IMR-90 (cell line): ENCODE measurements at regions not wholly inside any gene's neighbourhood (a gene's known extent, or its start where the extent isn't known, plus 50 kb on each side); places are given as distances from the start of the nearest gene placed in this dataset.

ENCODE experiments used
- ATAC-seq: fragments of 200-7000 bp; cut with Tn5 transposase; 2 replicates; pipeline ENCODE4 v1.9.1; 2020; ENCODE audit warnings: low read depth, mild to moderate bottlenecking, moderate library complexity
- BruUV-seq: library from RNA; stranded (reverse); fragments of 400-500 nt; replicated peaks from 2 replicates; lab custom pipeline; 2021; lab: Mats Ljungman, UMichigan
- CTCF ChIA-PET: fragments of 300-600 bp; formaldehyde crosslinking; extraction: SDS; loops from one replicate; lab custom pipeline; 2021; ENCODE audit warnings: antibody characterized with exemption; lab: Yijun Ruan, JAX
- POLR2A ChIA-PET: fragments of 300-600 bp; sonication (Branson Sonifier 250); formaldehyde crosslinking; loops from one replicate; lab custom pipeline; 2022; ENCODE audit warnings: antibody characterized with exemption; ENCODE audit not compliant: unreplicated experiment; lab: Charles Lee
- DNase-seq: peaks from one replicate; pipeline ENCODE4 v3.0.0; 2013
- H2AFZ ChIP-seq: replicated peaks from 2 replicates; pipeline ENCODE3; 2013; ENCODE audit warnings: low read length, mild to moderate bottlenecking; ENCODE audit not compliant: poor library complexity
- H2AK5ac ChIP-seq: 2 replicates; pipeline ENCODE4 v1.6.1; 2013; ENCODE audit warnings: low read depth, low read length, inconsistent platforms
- H2AK9ac ChIP-seq: replicated peaks from 2 replicates; pipeline ENCODE3; 2013; ENCODE audit warnings: mild to moderate bottlenecking, low read depth, low read length, moderate library complexity; ENCODE audit not compliant: poor library complexity
- H2BK120ac ChIP-seq: 2 replicates; pipeline ENCODE4 v1.6.1; 2013; ENCODE audit warnings: low read depth, low read length, inconsistent platforms
- H2BK15ac ChIP-seq: 3 replicates; pipeline ENCODE4 v1.6.1; 2013; ENCODE audit warnings: low read depth, low read length, inconsistent platforms
- H2BK20ac ChIP-seq: 2 replicates; pipeline ENCODE4 v1.6.1; 2013; ENCODE audit warnings: low read depth, mild to moderate bottlenecking, inconsistent platforms, low read length, moderate library complexity
- H2BK5ac ChIP-seq: 2 replicates; pipeline ENCODE4 v1.6.1; 2013; ENCODE audit warnings: mild to moderate bottlenecking, low read depth, low read length, inconsistent platforms; ENCODE audit not compliant: poor library complexity, severe bottlenecking
- H3K14ac ChIP-seq: replicated peaks from 2 replicates; pipeline ENCODE4 v1.6.1; 2013; ENCODE audit warnings: low read depth, low read length, inconsistent platforms
- H3K18ac ChIP-seq: 2 replicates; pipeline ENCODE4 v1.6.1; 2013; ENCODE audit warnings: low read depth, low read length, control low read depth
- H3K23ac ChIP-seq: 2 replicates; pipeline ENCODE4 v1.6.1; 2013; ENCODE audit warnings: low read depth, low read length, inconsistent platforms
- H3K27ac ChIP-seq: 2 replicates; pipeline ENCODE4 v1.5.1; 2013; ENCODE audit warnings: mild to moderate bottlenecking, control low read depth, low read length; ENCODE audit not compliant: insufficient read depth
- H3K27me3 ChIP-seq: 2 replicates; pipeline ENCODE4 v1.6.1; 2013; ENCODE audit warnings: low read length; ENCODE audit not compliant: control insufficient read depth, insufficient read depth
- H3K36me3 ChIP-seq: 2 replicates; pipeline ENCODE4 v1.6.1; 2013; ENCODE audit warnings: low read length, mixed read lengths; ENCODE audit not compliant: control insufficient read depth, insufficient read depth
- H3K4ac ChIP-seq: 2 replicates; pipeline ENCODE4 v1.6.1; 2013; ENCODE audit warnings: low read depth, low read length, inconsistent platforms
- H3K4me1 ChIP-seq: 2 replicates; pipeline ENCODE4 v1.6.1; 2013; ENCODE audit warnings: low read length, mixed read lengths; ENCODE audit not compliant: control insufficient read depth, insufficient read depth
- H3K4me2 ChIP-seq: 2 replicates; pipeline ENCODE4 v1.6.1; 2013; ENCODE audit warnings: low read depth, mild to moderate bottlenecking, control low read depth, low read length, moderate library complexity
- H3K4me3 ChIP-seq: 2 replicates; pipeline ENCODE4 v1.5.1; 2013; ENCODE audit warnings: low read depth, mild to moderate bottlenecking, control low read depth, low read length, moderate library complexity; ENCODE audit not compliant: insufficient read depth
- H3K56ac ChIP-seq: 2 replicates; pipeline ENCODE4 v1.6.1; 2013; ENCODE audit warnings: low read length, inconsistent platforms; ENCODE audit not compliant: insufficient read depth; ENCODE audit errors: extremely low read depth
- H3K79me1 ChIP-seq, 2 experiments: 2 replicates each; pipeline ENCODE4 v1.6.1; 2013; ENCODE audit warnings: low read length in 2 of 2, inconsistent platforms in 1 of 2, low read depth in 1 of 2
- H3K9ac ChIP-seq: 2 replicates; pipeline ENCODE4 v1.6.1; 2013; ENCODE audit warnings: low read depth, low read length, control low read depth
- H3K9me1 ChIP-seq: 2 replicates; pipeline ENCODE4 v1.6.1; 2013; ENCODE audit warnings: low read length, inconsistent platforms; ENCODE audit not compliant: insufficient read depth
- H3K9me3 ChIP-seq: 2 replicates; pipeline ENCODE4 v1.6.1; 2013; ENCODE audit warnings: low read length; ENCODE audit not compliant: control insufficient read depth, insufficient read depth
- H4K20me1 ChIP-seq: 2 replicates; pipeline ENCODE4 v1.6.1; 2013; ENCODE audit warnings: low read length, inconsistent platforms; ENCODE audit not compliant: insufficient read depth
- H4K5ac ChIP-seq: 2 replicates; pipeline ENCODE4 v1.6.1; 2013; ENCODE audit warnings: mild to moderate bottlenecking, low read depth, low read length, control low read depth
- H4K8ac ChIP-seq, 2 experiments: 2 replicates each; pipeline ENCODE4 v1.6.1; 2013; ENCODE audit warnings: low read depth in 2 of 2, low read length in 2 of 2, control low read depth in 1 of 2, inconsistent platforms in 1 of 2
- H4K91ac ChIP-seq: 2 replicates; pipeline ENCODE4 v1.6.1; 2013; ENCODE audit warnings: low read depth, low read length, inconsistent platforms; ENCODE audit not compliant: insufficient read depth
- BHLHE40 ChIP-seq: fragments of 150-350 bp; IDR thresholded peaks from 2 replicates; pipeline ENCODE4 v1.6.1; 2016; ENCODE audit warnings: mild to moderate bottlenecking, low read depth, low read length
- CEBPB ChIP-seq: IDR thresholded peaks from 2 replicates; pipeline ENCODE4 v1.6.1; 2012; ENCODE audit warnings: low read depth, low read length, improper control_type of control experiment
- CHD1 ChIP-seq: IDR thresholded peaks from 2 replicates; pipeline ENCODE4 v1.6.1; 2012; ENCODE audit warnings: low read depth, low read length, improper control_type of control experiment
- FOS ChIP-seq: fragments of 150-350 bp; IDR thresholded peaks from 2 replicates; pipeline ENCODE4 v1.6.1; 2016; ENCODE audit warnings: low read depth, low read length
- MAFK ChIP-seq: IDR thresholded peaks from 2 replicates; pipeline ENCODE4 v1.6.1; 2012; ENCODE audit warnings: low read depth, low read length, improper control_type of control experiment
- MAZ ChIP-seq: IDR thresholded peaks from 2 replicates; pipeline ENCODE4 v1.6.1; 2012; ENCODE audit warnings: low read depth, mild to moderate bottlenecking, low read length, improper control_type of control experiment, moderate library complexity, borderline replicate concordance
- MXI1 ChIP-seq: IDR thresholded peaks from 2 replicates; pipeline ENCODE4 v1.6.1; 2012; ENCODE audit warnings: low read depth, mild to moderate bottlenecking, low read length, moderate library complexity, borderline replicate concordance
- NFE2L2 ChIP-seq: fragments of 150-350 bp; IDR thresholded peaks from 2 replicates; pipeline ENCODE4 v1.6.1; 2016; ENCODE audit warnings: low read depth, mild to moderate bottlenecking, low read length
- POLR2A ChIP-seq: IDR thresholded peaks from 2 replicates; pipeline ENCODE4 v1.6.1; 2012; ENCODE audit warnings: mild to moderate bottlenecking, low read depth, low read length
- RAD21 ChIP-seq: IDR thresholded peaks from 2 replicates; pipeline ENCODE4 v1.6.1; 2012; ENCODE audit warnings: low read length, improper control_type of control experiment
- RCOR1 ChIP-seq: IDR thresholded peaks from 2 replicates; pipeline ENCODE4 v1.6.1; 2012; ENCODE audit warnings: mild to moderate bottlenecking, low read length, improper control_type of control experiment; ENCODE audit not compliant: insufficient replicate concordance
- RFX5 ChIP-seq: IDR thresholded peaks from 2 replicates; pipeline ENCODE4 v1.8.0; 2012; ENCODE audit warnings: low read depth, mild to moderate bottlenecking, low read length, moderate library complexity
- SMC3 ChIP-seq: fragments of 150-350 bp; IDR thresholded peaks from 2 replicates; pipeline ENCODE4 v1.6.1; 2016; ENCODE audit warnings: low read depth, mild to moderate bottlenecking, antibody characterized with exemption, low read length, moderate library complexity
- USF2 ChIP-seq: fragments of 150-350 bp; IDR thresholded peaks from 2 replicates; pipeline ENCODE4 v1.6.1; 2017; ENCODE audit warnings: mild to moderate bottlenecking, antibody characterized with exemption, low read length, low read depth
- dilution Hi-C: fragments of 300-500 bp; cut with HindIII; formaldehyde crosslinking; loops from one replicate; pipeline ENCODE4 v1.14.3; 2018; ENCODE audit warnings: low sequenced_read_pairs; ENCODE audit not compliant: unreplicated experiment
- in situ Hi-C: fragments of 300-500 bp; cut with MboI; formaldehyde crosslinking; loops from 3 replicates; pipeline ENCODE4 v1.14.3; 2019; ENCODE audit warnings: low sequenced_read_pairs, inconsistent platforms, mixed read lengths
- intact Hi-C: fragments of 100-400 bp; cut with micrococcal nuclease; formaldehyde crosslinking; loops from 2 replicates; pipeline ENCODE4 v1.10.0; 2022
- TF ChIP-seq, protein P1 (sequence below): fragments of 150-350 bp; IDR thresholded peaks from 2 replicates; pipeline ENCODE4 v1.6.1; 2016; ENCODE audit warnings: low read depth, mild to moderate bottlenecking, low read length, moderate library complexity, borderline replicate concordance

DNA sequence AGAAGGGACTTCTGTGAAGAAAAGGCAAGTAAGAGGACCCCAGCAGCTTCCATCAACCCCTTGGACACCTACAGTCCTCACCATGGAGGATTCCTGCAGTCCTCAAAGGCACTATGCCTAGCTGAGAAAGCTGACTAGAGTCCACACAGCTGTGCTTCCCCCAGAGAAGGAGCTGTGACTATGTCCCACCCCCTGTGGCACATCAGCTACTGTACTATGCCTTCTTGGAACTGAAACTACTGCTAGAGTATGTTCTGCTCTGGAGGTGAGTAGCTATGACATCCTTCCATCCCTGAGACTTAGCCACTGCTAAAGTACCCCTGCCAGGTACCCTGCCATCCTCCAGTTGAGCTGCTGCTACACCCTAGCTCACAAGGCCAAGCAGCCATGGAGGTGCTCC lies 690.2 kb upstream of the CHAC2 start:
- dilution Hi-C loops: no loop called here
- no peak overlapping the region for H3K4me2 ChIP-seq
- no peak for DNase-seq
- H3K18ac ChIP-seq: no peak overlapping the region
- no peak overlapping the region for H3K4me3 ChIP-seq
- H2AFZ ChIP-seq: no peak overlapping the region
- intact Hi-C loops: no loop called here
- in situ Hi-C loops: no loop called here
- H2BK15ac ChIP-seq: no peak overlapping the region
- CTCF ChIA-PET: interaction anchor here (0.6 kb wide), 1 partner anchor 492 kb away, joined by 3 read pairs; no protein-coding TSS in a partner anchor
- H3K27ac ChIP-seq: no peak overlapping the region
- POLR2A ChIA-PET: no interaction called here
- no peak for TF ChIP-seq BHLHE40
- TF ChIP-seq FOS: no peak
- TF ChIP-seq, protein P1, sequence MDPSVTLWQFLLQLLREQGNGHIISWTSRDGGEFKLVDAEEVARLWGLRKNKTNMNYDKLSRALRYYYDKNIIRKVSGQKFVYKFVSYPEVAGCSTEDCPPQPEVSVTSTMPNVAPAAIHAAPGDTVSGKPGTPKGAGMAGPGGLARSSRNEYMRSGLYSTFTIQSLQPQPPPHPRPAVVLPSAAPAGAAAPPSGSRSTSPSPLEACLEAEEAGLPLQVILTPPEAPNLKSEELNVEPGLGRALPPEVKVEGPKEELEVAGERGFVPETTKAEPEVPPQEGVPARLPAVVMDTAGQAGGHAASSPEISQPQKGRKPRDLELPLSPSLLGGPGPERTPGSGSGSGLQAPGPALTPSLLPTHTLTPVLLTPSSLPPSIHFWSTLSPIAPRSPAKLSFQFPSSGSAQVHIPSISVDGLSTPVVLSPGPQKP: no peak
- TF ChIP-seq CHD1: no peak
- TF ChIP-seq NFE2L2: no peak
- no peak for TF ChIP-seq RCOR1
- TF ChIP-seq MAFK: no peak
- no peak for TF ChIP-seq CEBPB
- TF ChIP-seq SMC3: no peak
- no peak for TF ChIP-seq MAZ
- TF ChIP-seq RFX5: no peak
- TF ChIP-seq RAD21: no peak
- no peak for TF ChIP-seq POLR2A
- TF ChIP-seq MXI1: no peak
- TF ChIP-seq USF2: no peak
- no peaks in the 10 kb centered on the region for H3K4me1 ChIP-seq
- no peaks in the 10 kb centered on the region for H3K9me1 ChIP-seq
- no peak overlapping the region for H4K8ac ChIP-seq
- H3K23ac ChIP-seq: no peak overlapping the region
- no peak overlapping the region for H4K5ac ChIP-seq
- H2BK120ac ChIP-seq: no peak overlapping the region
- no peak overlapping the region for H2BK20ac ChIP-seq
- 0 out of 2 replicates have a peak overlapping the region, but pooled peaks have one; percentile 32 for H3K14ac ChIP-seq
- no peak overlapping the region for H3K4ac ChIP-seq
- peak overlapping the region; percentile 55 for H2AK9ac ChIP-seq
- H3K9ac ChIP-seq: no peak overlapping the region
- no peaks in the 10 kb centered on the region for H3K36me3 ChIP-seq
- H3K79me1 ChIP-seq: no peaks in the 10 kb centered on the region
- no peaks in the 10 kb centered on the region for H3K9me3 ChIP-seq
- H4K91ac ChIP-seq: no peak overlapping the region
- no TSS peak for BruUV-seq
- no peak overlapping the region for H2BK5ac ChIP-seq
- H3K27me3 ChIP-seq: no peaks in the 10 kb centered on the region
- H3K56ac ChIP-seq: no peak overlapping the region
- ATAC-seq: no peak
- H4K20me1 ChIP-seq: no peaks in the 10 kb centered on the region
- H2AK5ac ChIP-seq: no peak overlapping the region
